ENCODE measurements at regions not wholly inside any gene's neighbourhood (a gene's known extent, or its start where the extent isn't known, plus 50 kb on each side); places are given as distances from the start of the nearest gene placed in this dataset.

GRCh38 chr18:10210057-10210633 is 244.3 kb upstream of the APCDD1 start:
- no peak for DNase-seq (ENCODE audit: low read depth, low spot score)
- Histone ChIP-seq H3K36me3 (ENCODE audit: control insufficient read depth in 2 of 2, extremely low read depth in 1 of 2, insufficient read depth in 2 of 2, low read length in 2 of 2) (no peaks in the 10 kb centered on the region), H3K9ac (ENCODE audit: control insufficient read depth, extremely low read depth, insufficient read depth, low read length) (no peak overlapping the region), H3K27me3 (ENCODE audit: control insufficient read depth, extremely low read depth, insufficient read depth, low read length) (no peaks in the 10 kb centered on the region), H3K4me2 (ENCODE audit: control insufficient read depth, extremely low read depth, insufficient read depth, low read depth, low read length) (no peak overlapping the region), H3K4me1 (ENCODE audit: control insufficient read depth, extremely low read depth, insufficient read depth, low read length) (no peaks in the 10 kb centered on the region), H3K79me2 (ENCODE audit: control insufficient read depth, insufficient read depth, low read length) (no peaks in the 10 kb centered on the region), H2AFZ (ENCODE audit: control insufficient read depth, low read length) (no peak overlapping the region), H3K4me3 (ENCODE audit: control insufficient read depth in 2 of 3, extremely low read depth in 1 of 3, insufficient read depth in 2 of 3, low read depth in 1 of 3, low read length in 3 of 3) (no peak overlapping the region), H3K27ac (ENCODE audit: control insufficient read depth, insufficient read depth, low read length) (no peak overlapping the region), H4K20me1 (ENCODE audit: control insufficient read depth, extremely low read depth, insufficient read depth, low read length) (no peaks in the 10 kb centered on the region), H3K9me3 (ENCODE audit: control insufficient read depth, low read depth, low read length) (no peaks in the 10 kb centered on the region), H3K9me1 (ENCODE audit: control insufficient read depth, extremely low read depth, insufficient read depth, low read length) (no peaks in the 10 kb centered on the region)
- TF ChIP-seq, protein P1, sequence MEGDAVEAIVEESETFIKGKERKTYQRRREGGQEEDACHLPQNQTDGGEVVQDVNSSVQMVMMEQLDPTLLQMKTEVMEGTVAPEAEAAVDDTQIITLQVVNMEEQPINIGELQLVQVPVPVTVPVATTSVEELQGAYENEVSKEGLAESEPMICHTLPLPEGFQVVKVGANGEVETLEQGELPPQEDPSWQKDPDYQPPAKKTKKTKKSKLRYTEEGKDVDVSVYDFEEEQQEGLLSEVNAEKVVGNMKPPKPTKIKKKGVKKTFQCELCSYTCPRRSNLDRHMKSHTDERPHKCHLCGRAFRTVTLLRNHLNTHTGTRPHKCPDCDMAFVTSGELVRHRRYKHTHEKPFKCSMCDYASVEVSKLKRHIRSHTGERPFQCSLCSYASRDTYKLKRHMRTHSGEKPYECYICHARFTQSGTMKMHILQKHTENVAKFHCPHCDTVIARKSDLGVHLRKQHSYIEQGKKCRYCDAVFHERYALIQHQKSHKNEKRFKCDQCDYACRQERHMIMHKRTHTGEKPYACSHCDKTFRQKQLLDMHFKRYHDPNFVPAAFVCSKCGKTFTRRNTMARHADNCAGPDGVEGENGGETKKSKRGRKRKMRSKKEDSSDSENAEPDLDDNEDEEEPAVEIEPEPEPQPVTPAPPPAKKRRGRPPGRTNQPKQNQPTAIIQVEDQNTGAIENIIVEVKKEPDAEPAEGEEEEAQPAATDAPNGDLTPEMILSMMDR (optimal IDR thresholded peaks at IDR 0.05 in 1 of 3, IDR thresholded peaks at IDR 0.05 in 1 of 3, conservative IDR thresholded peaks at IDR 0.05 in 1 of 3; ENCODE audit: extremely low read depth in 1 of 3, insufficient read depth in 2 of 3, low read length in 3 of 3): no peak
- TF ChIP-seq EZH2 (IDR thresholded peaks at IDR 0.05; ENCODE audit: low read length): no peak
- dilution Hi-C loops (cut with MboI; ENCODE audit: extremely low pct_ligation_motif_present, low sequenced_read_pairs): no loop called here
- FAIRE-seq: no peak

- TF ChIP-seq, protein P1 (optimal IDR thresholded peaks at IDR 0.05 in 1 of 3, IDR thresholded peaks at IDR 0.05 in 1 of 3, conservative IDR thresholded peaks at IDR 0.05 in 1 of 3; ENCODE audit: extremely low read depth in 1 of 3, insufficient read depth in 2 of 3, low read length in 3 of 3): no peak
- TF ChIP-seq EZH2 (IDR thresholded peaks at IDR 0.05; ENCODE audit: low read length): no peak
- Histone ChIP-seq H3K9me3 (ENCODE audit: control insufficient read depth, low read depth, low read length) (no peaks in the 10 kb centered on the region), H4K20me1 (ENCODE audit: control insufficient read depth, extremely low read depth, insufficient read depth, low read length) (no peaks in the 10 kb centered on the region), H3K9ac (ENCODE audit: control insufficient read depth, extremely low read depth, insufficient read depth, low read length) (no peak overlapping the region), H3K4me3 (ENCODE audit: control insufficient read depth in 2 of 3, extremely low read depth in 1 of 3, insufficient read depth in 2 of 3, low read depth in 1 of 3, low read length in 3 of 3) (no peak overlapping the region), H3K9me1 (ENCODE audit: control insufficient read depth, extremely low read depth, insufficient read depth, low read length) (no peaks in the 10 kb centered on the region), H3K27ac (ENCODE audit: control insufficient read depth, insufficient read depth, low read length) (no peak overlapping the region), H3K4me1 (ENCODE audit: control insufficient read depth, extremely low read depth, insufficient read depth, low read length) (no peaks in the 10 kb centered on the region), H3K36me3 (ENCODE audit: control insufficient read depth in 2 of 2, extremely low read depth in 1 of 2, insufficient read depth in 2 of 2, low read length in 2 of 2) (no peaks in the 10 kb centered on the region), H3K79me2 (ENCODE audit: control insufficient read depth, insufficient read depth, low read length) (no peaks in the 10 kb centered on the region), H3K4me2 (ENCODE audit: control insufficient read depth, extremely low read depth, insufficient read depth, low read depth, low read length) (no peak overlapping the region), H3K27me3 (ENCODE audit: control insufficient read depth, extremely low read depth, insufficient read depth, low read length) (no peaks in the 10 kb centered on the region), H2AFZ (ENCODE audit: control insufficient read depth, low read length) (peak overlapping the region; percentile 12)
- DNase-seq (ENCODE audit: low read depth, low spot score) (no peak), FAIRE-seq (no peak)
- dilution Hi-C loops (cut with MboI; ENCODE audit: extremely low pct_ligation_motif_present, low sequenced_read_pairs): no loop called here
These were observed 240.9 kb upstream of the APCDD1 start for GRCh38 chr18:10213526-10213925.

Measured in keratinocyte (primary cell).